ENCODE measurements at regions not wholly inside any gene's neighbourhood (a gene's known extent, or its start where the extent isn't known, plus 50 kb on each side); places are given as distances from the start of the nearest gene placed in this dataset.

GRCh38 chr17:77423589-77424451 is 283.1 kb downstream of the SEC14L1 start:
- no peaks in the 10 kb centered on the region for H3K9me3 Mint-ChIP-seq (ENCODE audit: unreplicated experiment)
- peak overlapping the region; percentile 61 for H3K27ac Mint-ChIP-seq (ENCODE audit: unreplicated experiment)
- peaks cover 4% of the 10 kb centered on the region for H3K36me3 Mint-ChIP-seq (ENCODE audit: low read depth, unreplicated experiment)
- peaks cover 18% of the 10 kb centered on the region for H3K27me3 Mint-ChIP-seq (ENCODE audit: unreplicated experiment)
- H3K4me3 Mint-ChIP-seq (ENCODE audit: unreplicated experiment) = no peak overlapping the region
- TF ChIP-seq, protein P1, sequence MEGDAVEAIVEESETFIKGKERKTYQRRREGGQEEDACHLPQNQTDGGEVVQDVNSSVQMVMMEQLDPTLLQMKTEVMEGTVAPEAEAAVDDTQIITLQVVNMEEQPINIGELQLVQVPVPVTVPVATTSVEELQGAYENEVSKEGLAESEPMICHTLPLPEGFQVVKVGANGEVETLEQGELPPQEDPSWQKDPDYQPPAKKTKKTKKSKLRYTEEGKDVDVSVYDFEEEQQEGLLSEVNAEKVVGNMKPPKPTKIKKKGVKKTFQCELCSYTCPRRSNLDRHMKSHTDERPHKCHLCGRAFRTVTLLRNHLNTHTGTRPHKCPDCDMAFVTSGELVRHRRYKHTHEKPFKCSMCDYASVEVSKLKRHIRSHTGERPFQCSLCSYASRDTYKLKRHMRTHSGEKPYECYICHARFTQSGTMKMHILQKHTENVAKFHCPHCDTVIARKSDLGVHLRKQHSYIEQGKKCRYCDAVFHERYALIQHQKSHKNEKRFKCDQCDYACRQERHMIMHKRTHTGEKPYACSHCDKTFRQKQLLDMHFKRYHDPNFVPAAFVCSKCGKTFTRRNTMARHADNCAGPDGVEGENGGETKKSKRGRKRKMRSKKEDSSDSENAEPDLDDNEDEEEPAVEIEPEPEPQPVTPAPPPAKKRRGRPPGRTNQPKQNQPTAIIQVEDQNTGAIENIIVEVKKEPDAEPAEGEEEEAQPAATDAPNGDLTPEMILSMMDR (IDR thresholded peaks at IDR 0.05; ENCODE audit: unreplicated experiment) = no peak
- no peak for DNase-seq (ENCODE audit: low spot score)
- H3K4me1 Mint-ChIP-seq (ENCODE audit: unreplicated experiment) = peaks cover 64% of the 10 kb centered on the region

DNA sequence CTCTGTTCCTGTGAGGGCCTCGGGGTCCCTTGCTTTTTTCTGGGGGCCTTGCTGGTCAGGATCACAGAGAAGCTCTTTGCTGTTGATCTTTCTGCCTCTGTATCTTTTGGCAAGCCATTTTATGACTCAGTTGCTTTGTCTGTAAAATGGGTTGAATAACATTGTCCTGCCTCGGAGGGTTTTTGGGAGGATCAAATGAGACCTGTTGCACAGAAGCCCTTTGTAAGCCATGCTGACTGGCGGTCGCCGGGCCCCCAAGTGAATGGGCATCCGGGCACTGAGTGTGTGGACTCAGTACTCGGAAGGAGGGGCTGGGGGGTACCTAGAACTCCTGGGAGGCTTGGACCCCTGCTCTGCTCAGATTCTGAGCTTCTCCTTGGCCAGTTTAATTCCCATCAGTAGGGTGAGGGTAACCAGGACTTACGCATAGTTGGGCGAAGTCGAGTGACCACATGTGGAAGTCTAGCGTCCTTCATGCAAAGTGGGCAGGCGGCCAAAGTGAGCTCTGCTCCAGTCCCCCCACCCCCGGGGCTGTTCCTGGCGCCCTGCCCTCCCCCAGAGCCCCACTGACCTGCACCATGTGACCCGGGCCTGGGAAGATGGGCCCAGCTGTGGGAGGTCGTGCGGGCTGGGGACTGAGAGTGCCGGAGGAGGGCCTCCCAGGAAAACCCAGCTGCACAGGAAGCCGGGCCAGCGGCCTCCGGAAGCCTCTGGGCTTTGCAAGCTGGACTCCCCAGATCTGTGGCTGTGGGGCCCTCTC is 284.0 kb downstream of the SEC14L1 start:
- Mint-ChIP-seq H3K27me3 (ENCODE audit: unreplicated experiment) (peaks cover 20% of the 10 kb centered on the region), H3K27ac (ENCODE audit: unreplicated experiment) (peak overlapping the region; percentile 64), H3K36me3 (ENCODE audit: low read depth, unreplicated experiment) (peaks cover 4% of the 10 kb centered on the region), H3K4me3 (ENCODE audit: unreplicated experiment) (no peak overlapping the region), H3K9me3 (ENCODE audit: unreplicated experiment) (no peaks in the 10 kb centered on the region), H3K4me1 (ENCODE audit: unreplicated experiment) (peaks cover 68% of the 10 kb centered on the region)
- TF ChIP-seq, protein P1 (IDR thresholded peaks at IDR 0.05; ENCODE audit: unreplicated experiment) = no peak
- DNase-seq (ENCODE audit: low spot score) = peak; percentile 55

DNA sequence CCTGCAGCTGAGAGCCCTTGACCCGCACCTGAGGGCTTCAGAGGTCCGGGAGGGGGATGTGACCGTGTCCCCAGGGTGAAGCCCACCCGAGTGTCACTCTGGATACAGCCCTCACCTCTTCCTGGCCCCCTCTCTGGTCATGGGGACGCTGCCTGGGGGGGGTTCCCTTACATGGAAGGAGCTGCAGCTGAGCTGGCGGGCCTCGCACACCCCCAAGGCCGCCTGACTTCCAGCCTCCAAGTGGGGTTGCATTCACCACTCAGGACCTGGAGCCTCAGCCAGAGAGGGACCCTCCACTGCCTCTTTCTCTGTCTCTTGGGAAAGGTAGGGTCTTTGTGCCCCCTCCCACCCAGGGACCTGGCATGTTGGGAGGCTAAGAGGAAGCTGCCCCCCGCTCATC is 284.6 kb downstream of the SEC14L1 start:
- DNase-seq (ENCODE audit: low spot score) = no peak
- TF ChIP-seq, protein P1 (IDR thresholded peaks at IDR 0.05; ENCODE audit: unreplicated experiment) = no peak
- no peak overlapping the region for H3K27ac Mint-ChIP-seq (ENCODE audit: unreplicated experiment)
- peaks cover 67% of the 10 kb centered on the region for H3K4me1 Mint-ChIP-seq (ENCODE audit: unreplicated experiment)
- H3K27me3 Mint-ChIP-seq (ENCODE audit: unreplicated experiment) = peaks cover 20% of the 10 kb centered on the region
- H3K4me3 Mint-ChIP-seq (ENCODE audit: unreplicated experiment) = no peak overlapping the region
- no peaks in the 10 kb centered on the region for H3K9me3 Mint-ChIP-seq (ENCODE audit: unreplicated experiment)
- peaks cover 4% of the 10 kb centered on the region for H3K36me3 Mint-ChIP-seq (ENCODE audit: low read depth, unreplicated experiment)

- Mint-ChIP-seq H3K36me3 (ENCODE audit: low read depth, unreplicated experiment) (peaks cover 4% of the 10 kb centered on the region), H3K4me1 (ENCODE audit: unreplicated experiment) (peaks cover 66% of the 10 kb centered on the region), H3K27me3 (ENCODE audit: unreplicated experiment) (peaks cover 16% of the 10 kb centered on the region), H3K4me3 (ENCODE audit: unreplicated experiment) (no peak overlapping the region), H3K27ac (ENCODE audit: unreplicated experiment) (peak overlapping the region; percentile 52), H3K9me3 (ENCODE audit: unreplicated experiment) (no peaks in the 10 kb centered on the region)
- DNase-seq (ENCODE audit: low spot score) = no peak
- TF ChIP-seq, protein P1 (IDR thresholded peaks at IDR 0.05; ENCODE audit: unreplicated experiment) = no peak
Observed at GRCh38 chr17:77425791-77426641, 285.2 kb downstream of the SEC14L1 start.
